ENCODE measurements at regions not wholly inside any gene's neighbourhood (a gene's known extent, or its start where the extent isn't known, plus 50 kb on each side); places are given as distances from the start of the nearest gene placed in this dataset.

DNA sequence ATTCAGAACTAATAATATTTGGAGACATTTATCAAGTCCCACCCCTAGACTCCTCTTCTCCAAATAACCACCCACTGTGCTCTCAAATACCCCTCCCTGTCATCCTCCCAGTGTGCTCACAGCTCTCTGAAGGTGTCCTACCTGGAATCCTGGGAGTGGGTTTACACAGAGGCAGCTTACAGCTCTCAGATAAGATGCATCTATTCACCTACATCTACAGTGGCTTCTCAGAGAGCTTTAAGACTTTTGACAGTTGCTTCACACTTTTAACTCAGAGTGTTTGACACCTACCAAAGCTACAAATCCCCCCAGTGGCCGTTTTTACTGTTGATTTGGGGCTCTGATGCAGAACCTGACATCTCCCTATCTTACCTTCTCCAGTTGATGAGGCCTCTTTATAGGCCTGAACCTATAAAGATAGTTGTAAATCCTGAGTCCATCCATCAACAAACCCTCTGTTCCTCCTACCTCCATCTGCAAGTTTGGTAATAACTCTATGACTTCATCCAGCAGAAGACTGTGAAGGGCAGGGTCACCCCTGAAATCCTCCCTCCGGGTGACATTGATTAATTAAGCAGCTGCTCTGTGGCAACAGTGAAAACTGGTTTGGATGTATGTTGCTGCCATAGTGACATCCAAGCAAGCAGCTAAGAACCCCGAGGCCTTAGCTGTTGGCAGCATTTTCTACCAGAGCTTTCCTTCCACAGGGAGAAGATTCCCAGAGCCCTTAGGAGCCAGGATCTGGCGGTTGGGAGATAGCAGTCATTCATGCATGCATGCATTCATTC is 226.1 kb upstream of the RREB1 start:
- TF ChIP-seq CTCF (IDR thresholded peaks at IDR 0.05): no peak
- DNase-seq (ENCODE audit: low spot score) (no peak), ATAC-seq (ENCODE audit: low FRiP score) (no peak)

DNA sequence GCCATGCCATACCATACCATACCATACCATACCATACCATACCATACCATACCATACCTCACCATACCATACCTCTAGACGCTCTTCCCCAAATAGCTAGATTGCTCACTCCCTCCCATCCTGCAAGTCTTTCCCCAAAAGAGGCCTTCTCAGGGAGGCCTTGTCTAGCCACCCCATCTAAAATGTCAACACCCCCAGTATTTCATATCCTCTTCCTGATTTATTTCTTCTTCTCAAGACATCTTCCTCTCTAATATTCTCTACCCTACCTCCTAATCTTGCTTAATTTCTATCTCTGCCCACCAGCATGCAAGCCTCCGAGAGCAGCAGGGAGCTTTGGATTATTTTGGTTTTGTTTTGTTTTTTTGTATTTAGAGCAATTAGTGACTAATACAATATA is 225.2 kb upstream of the RREB1 start:
- TF ChIP-seq CTCF (IDR thresholded peaks at IDR 0.05): no peak
- no peak for ATAC-seq (ENCODE audit: low FRiP score)
- DNase-seq (ENCODE audit: low spot score): no peak

DNA sequence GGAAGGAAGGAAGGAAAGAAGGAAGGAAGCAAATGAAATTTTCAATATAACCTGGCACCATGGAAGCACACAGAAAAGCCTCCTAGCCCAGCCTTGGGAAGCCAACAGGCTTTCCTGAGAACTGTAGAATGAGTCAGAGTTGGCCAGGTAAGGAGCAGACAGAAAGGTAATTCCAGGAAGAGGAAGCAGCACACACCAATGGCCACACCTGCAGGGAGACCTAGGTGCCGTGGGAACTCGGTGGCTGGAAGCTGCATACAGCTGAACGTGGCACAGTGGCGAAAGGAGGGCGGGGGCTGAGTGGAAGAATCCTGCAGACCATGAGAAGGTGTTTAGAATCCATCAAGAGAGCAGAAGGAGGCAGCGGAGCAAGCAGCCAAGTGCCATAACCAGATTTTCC is 224.8 kb upstream of the RREB1 start:
- DNase-seq (ENCODE audit: low spot score): no peak
- ATAC-seq (ENCODE audit: low FRiP score): no peak
- no peak for TF ChIP-seq CTCF (IDR thresholded peaks at IDR 0.05)

GRCh38 chr6:6884193-6884627 is 223.6 kb upstream of the RREB1 start:
- DNase-seq (ENCODE audit: low spot score) (no peak), ATAC-seq (ENCODE audit: low FRiP score) (peak; percentile 77)
- TF ChIP-seq CTCF (IDR thresholded peaks at IDR 0.05): no peak

DNA sequence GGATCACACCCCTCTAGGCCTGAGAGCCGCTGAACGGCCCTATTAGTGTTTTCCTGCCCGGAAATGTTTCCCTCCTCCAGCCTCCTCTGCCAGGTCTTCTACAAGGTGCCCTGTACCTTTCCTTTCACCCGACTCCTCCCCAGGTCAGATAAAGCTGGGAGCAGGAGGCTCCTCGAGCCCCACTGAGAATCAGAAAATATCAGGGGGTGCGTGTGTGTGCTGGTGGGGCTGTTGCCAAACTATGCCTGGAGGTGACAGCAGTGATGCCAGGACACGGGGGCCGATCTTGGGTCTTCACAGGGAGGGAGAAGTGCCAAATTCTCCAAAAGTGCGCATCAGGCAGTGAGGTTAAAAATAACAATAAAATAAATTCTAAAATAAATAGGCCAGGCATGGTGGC is 222.8 kb upstream of the RREB1 start:
- DNase-seq (ENCODE audit: low spot score) (no peak), ATAC-seq (ENCODE audit: low FRiP score) (no peak)
- TF ChIP-seq CTCF (IDR thresholded peaks at IDR 0.05): no peak

DNA sequence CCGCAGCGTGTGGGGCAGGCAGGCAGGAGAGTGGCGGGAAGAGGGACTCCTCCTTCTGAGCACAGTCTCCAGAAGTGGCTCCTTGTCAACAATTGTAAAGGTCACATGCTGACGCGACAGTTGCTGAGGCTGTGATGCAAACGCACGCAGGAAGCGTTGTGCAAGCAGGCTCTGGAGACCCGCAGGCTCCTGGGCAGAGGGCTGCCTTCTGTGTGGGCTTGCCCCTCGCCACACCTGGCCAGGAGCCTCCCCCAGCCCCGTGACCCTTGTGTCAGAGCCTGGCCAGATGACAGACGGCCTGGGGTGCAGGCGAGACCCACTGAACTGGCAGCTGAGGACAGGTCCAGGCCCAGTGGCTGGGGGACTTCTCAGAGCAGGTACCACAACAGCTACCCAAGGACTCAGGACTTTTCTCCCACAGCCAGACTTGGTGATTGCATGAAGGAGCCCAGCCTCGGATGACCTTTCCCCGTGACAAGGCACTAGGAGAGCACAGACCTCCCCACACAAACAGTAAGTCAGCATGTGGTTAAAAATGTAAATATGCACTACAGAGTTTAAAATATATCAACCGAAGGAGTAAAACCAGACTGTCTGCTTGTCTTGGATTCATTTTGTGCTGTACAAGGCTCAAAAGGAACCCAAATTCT is 222.1 kb upstream of the RREB1 start:
- TF ChIP-seq CTCF (IDR thresholded peaks at IDR 0.05): no peak
- peak; percentile 13 for ATAC-seq (ENCODE audit: low FRiP score)
- DNase-seq (ENCODE audit: low spot score): no peak
